Hypothalamus (tissue), 51 donors: ENCODE measurements at regions not wholly inside any gene's neighbourhood (a gene's known extent, or its start where the extent isn't known, plus 50 kb on each side); places are given as distances from the start of the nearest gene placed in this dataset.
"Not testable (repeated sequence)": the region's sequence is repeated elsewhere in the genome, so short reads cannot be mapped to it uniquely, and the experiment has no call there.

Experiments used
- DNase-seq, 51 donors: peaks; one replicate each; lab custom pipeline; 2025; lab: John Stamatoyannopoulos, UW

DNA sequence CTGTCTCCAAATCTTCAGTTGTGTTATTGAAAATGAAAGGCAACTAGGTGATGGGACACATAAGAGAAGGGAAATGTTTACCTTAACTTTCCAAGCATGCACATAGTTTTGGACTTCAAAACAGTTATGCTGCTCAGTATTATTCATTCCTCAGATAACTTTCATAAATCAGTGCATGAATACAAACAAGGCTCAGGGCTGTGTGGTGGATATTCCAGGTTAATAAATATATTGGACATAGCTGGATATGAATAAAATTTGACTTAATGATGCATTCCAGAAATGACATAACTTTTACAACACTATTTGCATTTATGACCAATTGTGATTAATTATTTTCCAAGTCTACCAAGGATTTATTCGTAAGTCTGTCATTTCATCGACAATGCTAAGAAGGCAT is 301.2 kb upstream of the ZNF804A start:
- DNase-seq: no peak

DNA sequence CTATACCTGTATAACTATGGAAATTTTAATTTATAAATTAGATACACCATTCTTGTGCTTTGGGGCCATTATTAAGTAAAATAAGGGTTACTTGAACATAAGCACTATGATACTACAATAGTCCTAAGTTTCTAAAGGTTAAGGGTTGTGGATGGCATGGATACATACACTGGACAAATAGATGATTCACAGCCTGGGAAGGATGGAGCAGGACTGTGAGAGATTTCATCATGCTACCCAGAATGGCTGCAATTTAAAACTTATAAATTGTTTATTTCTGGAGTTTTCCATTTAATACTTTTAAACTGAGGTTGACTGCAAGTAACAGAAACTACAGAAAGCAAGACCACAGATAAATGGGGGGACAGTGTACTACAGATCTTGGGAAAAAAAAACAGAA is 295.8 kb upstream of the ZNF804A start:
- DNase-seq: no peak

DNA sequence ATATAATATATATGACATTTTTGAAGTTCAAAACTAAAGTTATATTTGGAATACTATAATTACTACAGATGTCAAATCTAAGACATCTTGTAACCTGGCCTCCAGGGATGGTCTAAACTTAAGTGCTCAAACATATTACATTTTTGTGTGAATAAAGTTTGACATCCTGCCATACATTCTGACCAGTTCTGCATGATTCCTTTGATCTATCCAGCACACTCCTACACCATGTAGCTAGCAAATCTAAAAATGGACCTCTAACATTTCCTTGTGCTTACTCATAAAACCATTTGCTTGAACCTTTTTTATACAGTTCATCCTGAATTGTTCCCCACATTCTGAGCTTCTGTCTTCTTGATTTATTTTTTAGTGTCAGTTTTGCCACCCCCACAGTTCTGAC is 294.3 kb upstream of the ZNF804A start:
- no peak for DNase-seq

DNA sequence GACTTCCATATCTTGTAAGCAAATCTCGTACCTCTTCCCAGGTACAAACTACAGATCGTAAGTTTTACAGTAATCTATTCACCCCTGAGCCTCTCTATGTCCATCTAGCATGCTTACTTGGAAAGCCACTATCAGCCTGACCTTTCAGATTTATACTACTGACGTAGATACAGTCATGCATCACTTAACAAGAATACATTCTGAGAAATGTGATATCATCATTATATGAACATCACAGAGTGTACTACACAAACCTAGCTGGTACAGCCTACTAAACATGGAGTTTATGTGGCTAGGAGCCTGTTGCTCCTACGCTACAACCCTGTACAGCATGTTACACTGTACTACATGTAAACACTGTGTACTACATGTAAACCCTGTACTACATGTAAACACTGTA is 293.2 kb upstream of the ZNF804A start:
- DNase-seq: no peak

DNA sequence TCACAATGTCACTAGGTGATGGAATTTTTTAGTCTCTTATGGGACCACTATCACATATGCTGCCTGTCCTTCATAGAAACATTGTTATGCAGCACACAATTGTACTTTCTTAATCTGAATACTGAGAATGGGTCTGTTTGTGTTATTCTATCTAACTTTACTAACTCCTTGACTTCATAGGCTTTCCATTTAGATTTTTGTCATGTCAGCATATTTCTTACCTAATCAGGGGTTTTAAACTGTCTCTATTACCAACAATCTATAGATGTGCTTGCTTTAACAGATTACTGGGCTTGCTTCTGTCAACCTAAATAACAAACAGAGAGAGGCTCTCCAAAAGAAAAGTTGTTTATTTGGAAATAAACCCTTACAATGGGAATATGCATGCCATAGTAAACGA is 289.6 kb upstream of the ZNF804A start:
- DNase-seq: no peak

DNA sequence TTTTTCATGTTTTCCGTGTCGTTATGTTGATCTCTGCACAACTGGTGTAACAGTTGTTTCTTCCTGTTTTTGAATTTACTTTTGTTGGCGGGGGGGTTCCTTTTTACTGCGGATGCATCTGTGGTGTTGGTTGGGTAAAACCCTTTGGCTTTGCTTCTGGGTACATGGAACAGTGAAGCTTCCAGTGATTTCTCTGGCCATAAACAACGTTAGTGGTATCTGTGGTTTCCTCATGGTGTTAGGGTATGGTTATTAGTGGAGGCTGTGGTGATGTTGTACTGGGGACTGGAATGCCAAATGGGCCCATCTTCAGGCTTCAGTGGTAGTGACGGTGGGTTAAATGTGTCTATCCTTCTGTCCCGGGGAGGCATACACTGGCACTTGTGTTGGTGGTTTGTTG is 285.4 kb upstream of the ZNF804A start:
- DNase-seq: no peak

DNA sequence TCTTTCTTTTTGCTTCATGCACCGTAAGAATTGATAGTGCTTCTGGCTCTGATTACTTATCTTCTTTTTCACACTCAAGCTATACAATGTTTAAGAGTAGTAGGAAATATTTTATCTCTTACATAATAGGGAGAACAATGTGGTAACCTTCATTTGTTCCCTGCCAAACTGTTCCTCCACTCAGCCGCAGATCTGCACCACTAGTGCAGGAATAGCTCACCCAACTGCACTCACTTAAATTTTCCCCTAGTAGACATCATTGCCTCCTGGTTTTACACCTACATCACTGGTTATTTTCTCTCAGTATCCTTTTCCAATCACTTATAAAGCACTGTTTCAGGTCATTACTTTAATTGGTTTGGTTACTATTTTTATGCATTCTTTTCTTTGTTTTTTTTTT is 283.5 kb upstream of the ZNF804A start:
- DNase-seq: no peak

DNA sequence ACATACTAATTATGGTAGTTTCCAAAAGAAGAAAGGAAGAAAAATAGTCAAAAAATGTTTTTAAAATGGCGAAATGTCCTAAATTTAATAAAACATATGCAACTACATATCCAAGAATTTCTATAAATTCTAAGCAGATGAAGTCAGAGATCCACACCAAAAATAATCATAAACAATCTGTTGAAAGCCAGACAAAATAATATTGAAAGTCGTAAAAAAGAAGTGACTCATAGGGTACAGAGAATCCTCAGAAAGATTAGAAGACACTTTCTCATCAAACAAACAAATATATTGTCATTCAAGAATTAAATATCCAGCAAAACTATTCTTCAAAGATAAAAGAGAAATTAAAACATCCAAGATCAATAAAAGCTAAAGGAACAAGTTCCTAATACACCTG is 281.4 kb upstream of the ZNF804A start:
- DNase-seq: no peak

DNA sequence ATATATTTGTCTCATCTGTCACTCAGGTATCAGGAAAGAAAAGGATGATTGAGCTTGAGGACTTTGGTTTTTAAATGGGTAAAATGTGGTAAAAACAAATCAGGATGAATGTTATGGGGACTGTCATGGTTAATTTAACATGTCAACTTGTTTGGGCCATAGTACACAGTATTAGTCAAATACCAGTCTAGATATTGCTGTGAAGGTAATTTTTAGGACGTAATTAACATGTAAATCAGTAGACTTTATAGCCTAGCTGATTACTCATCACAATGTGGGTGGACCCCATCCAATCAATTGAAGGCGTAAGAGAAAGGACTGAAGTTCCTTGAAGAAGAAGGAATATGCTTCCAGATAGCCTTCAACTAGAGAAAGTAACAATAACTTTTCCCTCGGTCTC is 275.7 kb upstream of the ZNF804A start:
- DNase-seq: no peak

DNA sequence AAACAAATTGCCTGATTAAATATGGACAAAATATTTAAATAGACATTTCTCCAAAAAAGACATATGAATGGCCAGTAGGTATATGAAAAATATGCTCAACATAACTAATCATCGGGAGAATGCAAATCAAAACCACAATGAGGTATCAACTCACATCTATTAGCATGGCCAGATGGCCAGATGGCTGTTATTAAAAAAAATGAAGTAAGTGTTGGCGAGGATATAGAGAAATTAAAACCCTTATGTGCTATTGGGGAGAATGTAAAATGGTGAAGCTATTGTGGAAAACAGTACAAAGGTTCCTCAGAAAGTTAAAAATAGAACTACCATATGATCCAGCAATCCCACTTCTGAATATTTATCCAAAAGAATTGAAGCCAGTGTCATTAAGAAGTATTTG is 272.3 kb upstream of the ZNF804A start:
- DNase-seq: no peak

DNA sequence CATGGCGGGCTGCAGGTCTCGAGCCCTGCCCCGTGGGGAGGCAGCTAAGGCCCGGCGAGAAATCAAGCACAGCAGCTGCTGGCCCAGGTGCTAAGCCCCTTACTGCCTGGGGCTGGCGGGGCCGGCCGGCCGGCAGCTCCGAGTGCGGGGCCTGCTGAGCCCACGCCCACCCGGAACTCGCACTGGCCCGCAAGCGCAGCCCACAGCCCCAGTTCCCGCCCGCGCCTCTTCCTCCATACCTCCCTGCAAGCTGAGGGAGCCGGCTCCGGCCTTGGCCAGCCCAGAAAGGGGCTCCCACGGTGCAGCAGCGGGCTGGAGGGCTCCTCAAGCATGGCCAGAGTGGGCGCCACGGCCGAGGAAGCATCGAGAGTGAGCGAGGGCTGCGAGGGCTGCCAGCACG is 270.5 kb upstream of the ZNF804A start:
- DNase-seq: not testable (repeated sequence)

DNA sequence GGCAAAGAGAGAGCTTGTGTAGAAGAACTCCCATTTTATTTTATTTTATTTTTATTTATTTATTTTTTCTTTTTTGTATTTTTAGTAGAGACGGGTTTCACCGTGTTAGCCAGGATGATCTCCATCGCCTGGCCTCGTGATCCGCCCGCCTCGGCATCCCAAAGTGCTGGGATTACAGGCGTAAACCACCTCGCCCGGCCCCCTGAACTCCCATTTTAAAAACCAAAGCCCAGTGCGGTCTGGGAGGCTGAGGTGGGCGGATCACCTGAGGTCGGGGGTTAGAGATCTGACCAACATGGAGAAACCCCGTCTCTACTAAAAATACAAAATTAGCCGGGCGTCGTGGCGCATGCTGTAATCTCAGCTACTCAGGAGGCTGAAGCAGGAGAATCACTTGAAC is 267.8 kb upstream of the ZNF804A start:
- DNase-seq: not testable (repeated sequence)

DNA sequence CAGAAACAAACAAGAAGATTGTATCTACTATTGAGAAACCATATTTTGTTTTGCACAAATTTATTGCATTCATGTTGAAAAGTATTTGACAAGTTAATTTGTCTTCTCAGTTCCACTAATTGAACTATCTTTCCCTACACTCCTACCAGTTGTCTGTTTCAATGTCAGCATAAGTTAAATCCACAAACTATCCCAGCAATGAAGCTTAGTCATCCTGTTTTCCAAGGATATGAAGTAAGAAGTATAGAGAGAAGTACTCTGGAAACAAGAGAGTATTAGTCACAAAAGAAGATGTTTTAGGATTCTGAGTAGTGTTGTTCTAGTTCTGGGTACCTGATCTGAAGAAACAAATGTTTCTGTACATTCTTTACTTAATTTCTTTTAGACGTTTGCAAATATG is 261.6 kb upstream of the ZNF804A start:
- no peak for DNase-seq

DNA sequence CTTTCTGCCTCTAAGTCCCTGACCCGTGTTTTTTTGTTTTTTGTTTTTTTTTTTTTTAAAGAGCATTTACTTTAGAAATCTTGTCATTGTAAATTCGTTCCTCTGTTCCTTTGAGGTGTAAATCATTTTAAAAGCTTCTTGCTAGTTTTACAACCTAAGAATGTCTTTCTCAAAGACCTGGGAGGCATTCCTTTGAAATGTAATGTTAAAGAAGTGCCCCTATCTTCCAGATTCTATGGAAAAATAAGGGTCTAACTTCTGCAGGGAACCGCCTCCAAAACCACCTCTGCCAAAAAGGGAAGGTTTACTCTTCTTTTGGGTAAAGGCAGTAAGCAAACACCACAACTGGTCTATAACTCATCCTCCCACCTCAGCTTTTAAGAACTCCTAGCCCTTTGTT is 259.6 kb upstream of the ZNF804A start:
- DNase-seq: no peak

DNA sequence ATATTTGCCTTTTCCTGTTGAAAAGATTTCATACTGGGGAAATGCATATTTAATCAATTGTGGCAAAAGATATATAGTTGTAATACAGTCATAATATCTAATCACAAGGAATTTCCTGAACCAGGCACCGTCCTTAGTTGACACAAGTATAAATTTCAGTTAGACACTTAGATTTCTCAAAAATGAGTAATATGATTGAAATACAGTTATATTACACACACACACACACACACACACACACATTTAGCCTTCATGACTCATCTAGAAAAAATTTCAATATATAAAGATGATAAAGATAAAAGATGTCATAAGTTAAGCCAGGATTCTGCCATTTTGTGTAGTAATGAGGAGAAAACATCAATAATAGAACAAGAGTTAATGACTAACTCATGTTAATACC is 258.4 kb upstream of the ZNF804A start:
- no peak for DNase-seq

DNA sequence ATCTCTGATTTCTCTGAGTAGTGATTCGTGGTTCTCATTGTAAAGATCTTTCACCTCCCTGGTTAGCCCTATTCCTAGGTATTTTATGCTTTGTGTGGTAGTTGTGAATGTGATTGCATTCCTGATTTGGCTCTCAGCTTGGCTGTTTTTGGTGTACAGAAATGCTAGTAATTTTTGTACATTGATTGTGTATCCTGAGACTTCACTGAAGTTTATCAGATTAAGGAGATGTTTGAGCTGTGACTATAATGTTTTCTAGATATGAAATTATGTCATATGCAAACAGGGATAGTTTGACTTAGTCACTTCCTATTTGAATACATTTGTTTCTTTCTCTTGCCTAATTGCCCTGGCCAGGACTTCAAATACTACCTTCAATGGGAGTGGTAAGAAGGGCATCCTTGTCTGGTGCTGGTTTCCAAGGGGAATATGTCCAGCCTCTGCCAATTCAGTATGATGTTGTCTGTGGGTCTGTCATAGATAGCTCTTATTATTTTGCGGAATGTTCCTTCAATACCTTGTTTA is 251.9 kb upstream of the ZNF804A start:
- DNase-seq: no peak

DNA sequence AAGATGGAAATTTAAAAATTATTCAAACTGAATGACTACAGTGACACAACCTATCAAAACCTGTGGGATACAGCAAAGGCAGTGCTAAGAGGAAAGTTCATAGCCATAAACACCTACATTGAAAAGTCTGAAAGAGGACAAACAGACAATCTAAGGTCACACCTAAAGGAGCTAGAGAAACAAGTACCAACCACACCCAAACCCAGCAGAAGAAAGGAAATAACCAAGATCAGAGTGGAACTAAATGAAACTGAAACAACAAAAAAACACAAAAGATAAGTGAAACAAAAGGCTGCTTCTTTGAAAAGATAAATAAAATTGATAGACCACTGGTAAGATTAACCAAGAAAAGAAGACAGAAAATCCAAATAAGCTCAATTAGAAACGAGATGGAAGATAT is 247.2 kb upstream of the ZNF804A start:
- DNase-seq: no peak

DNA sequence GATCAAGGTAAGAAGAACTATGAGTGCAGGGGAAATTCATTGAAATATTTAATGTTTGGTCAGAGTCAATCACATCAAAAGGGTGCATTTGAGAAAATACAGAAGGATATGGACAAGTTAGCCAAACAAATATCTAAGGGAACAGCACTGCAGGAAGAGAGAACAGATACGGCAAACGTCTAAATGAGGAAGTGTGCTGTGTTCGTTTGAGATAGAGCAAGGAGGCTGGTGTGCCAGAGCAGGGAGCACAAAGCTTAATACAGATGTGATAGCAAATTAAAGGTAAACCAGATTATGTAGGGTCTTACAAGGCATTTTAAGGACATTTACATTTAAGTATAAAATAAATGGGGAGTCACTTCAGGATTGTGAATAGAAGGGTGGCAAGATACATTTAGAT is 241.3 kb upstream of the ZNF804A start:
- no peak for DNase-seq

DNA sequence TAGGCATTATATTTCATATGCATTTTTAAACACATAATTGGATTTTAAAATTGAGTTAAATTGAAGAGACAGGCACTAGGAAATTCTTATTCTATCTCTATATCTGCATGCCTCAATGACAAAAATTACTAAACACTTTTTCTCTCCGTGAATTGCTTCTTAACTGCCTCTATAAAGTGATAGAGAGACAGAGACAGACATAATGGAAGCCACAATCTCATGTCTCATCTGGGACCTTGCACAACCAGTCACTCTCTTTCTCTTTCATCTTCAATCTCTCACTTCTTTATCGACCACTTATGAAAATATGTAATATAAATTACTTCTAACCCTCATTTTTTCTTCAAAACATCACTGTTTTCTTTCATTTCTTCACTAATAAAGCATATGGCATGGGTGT is 238.9 kb upstream of the ZNF804A start:
- no peak for DNase-seq

DNA sequence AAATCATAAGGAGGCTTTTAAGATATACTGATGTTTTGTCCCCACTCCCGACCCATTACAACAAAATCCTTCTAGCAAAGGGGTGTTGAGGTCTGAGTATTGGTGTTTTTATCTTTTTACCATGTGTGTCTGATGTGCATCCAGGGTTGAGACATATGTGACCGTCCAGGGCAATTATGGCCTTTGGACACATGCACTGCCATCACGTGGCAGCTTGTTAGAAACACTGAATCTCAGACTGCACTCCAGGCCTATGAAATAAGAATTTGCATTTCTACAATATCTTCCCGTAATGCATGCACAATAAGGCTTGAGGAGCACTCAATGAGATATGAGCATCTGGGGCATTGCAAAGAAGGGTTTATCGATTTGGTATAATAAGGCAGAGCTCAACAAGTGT is 235.1 kb upstream of the ZNF804A start:
- no peak for DNase-seq

DNA sequence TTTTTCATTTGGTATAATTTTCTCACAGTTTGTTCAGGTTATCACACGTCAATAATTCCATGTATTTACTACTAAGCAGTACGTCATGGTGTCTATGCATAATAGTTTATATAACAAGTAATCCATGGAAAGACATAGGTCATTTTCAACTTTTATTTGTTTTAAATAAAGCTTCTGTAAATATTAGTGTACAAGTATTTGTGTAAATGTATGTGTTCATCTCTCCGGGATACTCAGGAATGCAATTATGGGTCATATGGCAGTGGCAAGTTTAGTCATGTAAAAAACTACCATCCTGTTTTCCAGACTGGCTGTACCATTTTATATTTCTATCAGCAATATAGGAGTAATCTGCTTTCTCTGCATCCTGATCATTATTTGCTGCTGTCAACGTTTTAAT is 231.1 kb upstream of the ZNF804A start:
- no peak for DNase-seq

DNA sequence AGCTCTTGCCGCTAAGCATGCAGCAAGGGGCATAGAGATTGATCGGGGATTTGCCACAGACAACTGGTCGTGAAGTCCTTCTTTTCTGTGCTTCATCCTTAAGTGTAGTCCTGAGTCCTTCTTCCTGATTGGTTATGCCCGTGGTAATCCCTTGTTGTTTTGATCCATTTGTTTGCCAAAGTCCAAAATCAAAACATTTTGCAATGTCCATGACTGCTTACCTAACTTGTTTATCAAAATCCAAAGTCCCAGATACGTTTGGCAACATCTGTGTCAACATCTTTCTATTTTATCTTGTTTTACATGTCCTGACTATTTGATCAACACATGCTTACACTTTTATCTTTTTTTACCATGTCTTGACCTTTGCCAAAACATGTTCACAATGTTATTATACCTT is 229.0 kb upstream of the ZNF804A start:
- no peak for DNase-seq

DNA sequence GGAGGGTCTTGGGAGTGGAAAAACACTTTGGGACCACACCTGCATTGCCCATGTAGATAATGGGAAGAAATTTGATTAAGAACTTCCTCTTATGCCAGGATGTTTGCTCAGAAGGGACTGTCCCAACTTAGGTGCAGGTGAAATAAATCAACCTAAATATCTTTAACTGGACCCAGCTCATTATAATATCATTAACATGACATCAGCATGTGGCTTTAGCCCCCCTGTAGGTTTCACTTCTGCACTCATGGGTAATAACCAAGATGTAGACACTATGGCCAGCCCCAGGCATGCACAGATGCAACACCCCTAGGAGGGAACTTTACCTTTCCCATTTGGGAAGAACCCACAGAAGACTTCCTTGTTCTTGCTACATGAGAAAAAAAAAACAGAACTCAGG is 227.4 kb upstream of the ZNF804A start:
- DNase-seq: no peak

DNA sequence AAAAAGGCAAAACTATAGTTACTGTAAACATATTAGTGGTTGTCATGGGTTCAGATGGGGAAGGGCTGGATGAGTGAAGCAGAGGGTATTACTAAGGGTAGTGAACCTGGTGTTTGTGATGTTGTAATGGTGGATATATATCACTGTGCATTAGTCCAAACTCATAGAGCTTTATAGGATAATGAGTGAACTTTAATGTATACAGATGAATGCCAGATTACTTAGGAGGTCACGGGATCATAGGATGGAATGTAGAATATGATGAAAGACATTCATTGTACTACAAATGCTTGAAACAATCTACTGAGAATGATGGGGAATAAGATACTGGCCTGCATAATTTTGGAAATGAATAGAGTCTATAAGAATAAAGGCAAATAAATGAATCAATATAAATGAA is 226.7 kb upstream of the ZNF804A start:
- no peak for DNase-seq
